GM19025 (cell line): ENCODE measurements at regions not wholly inside any gene's neighbourhood (a gene's known extent, or its start where the extent isn't known, plus 50 kb on each side); places are given as distances from the start of the nearest gene placed in this dataset.
"Not testable (repeated sequence)": the region's sequence is repeated elsewhere in the genome, so short reads cannot be mapped to it uniquely, and the experiment has no call there.

ENCODE experiments used
- ATAC-seq: cut with Tn5 transposase; IDR thresholded peaks from one replicate; pipeline ENCODE4 v1.9.1; 2021; ENCODE audit warnings: mild to moderate bottlenecking, low read depth, moderate library complexity; ENCODE audit not compliant: unreplicated experiment

DNA sequence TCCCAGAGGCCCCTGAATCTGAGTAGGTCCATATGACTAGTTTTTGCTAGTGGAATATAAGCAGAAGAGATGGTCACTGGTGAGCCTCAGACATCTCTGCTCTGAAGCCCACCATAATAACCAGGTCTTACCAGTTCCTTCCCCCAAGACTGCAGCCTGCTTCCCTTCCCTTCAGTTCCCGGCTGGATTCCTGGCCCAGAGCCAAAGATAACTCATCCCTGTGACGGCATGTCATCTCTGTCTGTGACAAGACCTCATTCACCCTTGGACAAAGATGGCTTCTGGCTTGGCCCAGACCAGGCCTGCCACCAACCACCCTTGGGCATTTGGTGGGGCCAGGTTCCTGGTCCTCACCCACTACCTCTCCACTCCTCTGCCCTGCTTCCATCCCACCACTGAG lies 145.5 kb upstream of the TOP1 start:
- no peak for ATAC-seq

DNA sequence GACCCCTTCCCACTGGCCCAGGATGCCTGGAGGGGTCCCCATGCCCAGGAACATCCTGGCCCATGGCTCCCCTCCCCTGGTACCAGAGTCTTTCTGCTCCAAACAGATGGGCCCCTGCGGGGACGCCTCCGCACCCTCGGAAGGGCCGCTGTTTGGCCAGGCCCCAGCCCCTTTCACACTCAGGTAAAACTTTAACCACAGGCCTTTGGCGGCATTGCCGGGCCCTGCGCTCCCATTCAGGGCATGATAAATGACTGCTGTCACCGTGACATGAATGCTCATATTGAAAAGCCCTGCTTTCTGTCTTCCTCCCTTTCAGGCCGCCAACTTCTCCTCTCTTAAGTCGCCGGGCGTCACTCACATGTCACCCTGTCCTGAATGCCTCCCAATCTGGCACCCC lies 141.5 kb upstream of the TOP1 start:
- ATAC-seq, result no peak

DNA sequence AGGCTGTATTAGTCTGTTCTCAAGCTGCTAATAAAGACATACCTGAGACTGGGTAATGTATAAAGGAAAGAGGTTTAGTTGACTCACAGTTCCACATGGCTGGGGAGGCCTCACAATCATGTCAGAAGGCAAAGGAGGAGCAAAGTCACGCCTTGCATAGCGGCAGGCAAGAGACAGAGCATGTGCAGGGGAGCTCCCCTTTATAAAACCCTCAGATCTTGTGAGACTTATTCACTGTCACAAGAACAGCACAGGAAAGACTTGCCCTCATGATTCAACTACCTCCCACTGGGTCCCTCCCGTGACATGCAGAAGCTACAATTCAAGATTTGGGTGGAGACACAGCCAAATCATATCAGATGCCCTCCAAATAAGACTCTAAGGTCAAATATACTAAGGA lies 139.4 kb upstream of the TOP1 start:
- not testable (repeated sequence) for ATAC-seq

DNA sequence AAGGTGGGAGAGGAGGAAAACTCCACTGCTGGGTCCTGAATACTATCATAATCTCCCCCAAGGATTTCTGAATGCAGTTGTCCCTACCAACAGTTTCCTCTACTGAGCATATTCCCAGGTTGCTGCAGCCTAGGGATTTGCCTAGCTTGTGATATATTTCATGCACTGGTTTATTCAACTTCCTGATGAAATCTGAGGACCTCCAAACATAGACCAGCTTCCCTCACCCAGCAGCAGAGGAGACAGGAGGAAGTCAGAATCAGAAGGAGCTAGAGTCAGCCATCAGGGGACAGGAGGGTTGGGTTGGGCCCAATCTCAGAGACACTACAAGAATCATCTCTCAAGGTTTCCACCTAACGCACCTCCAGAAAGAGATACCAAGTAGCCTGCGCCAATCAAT lies 138.4 kb upstream of the TOP1 start:
- ATAC-seq, result no peak

DNA sequence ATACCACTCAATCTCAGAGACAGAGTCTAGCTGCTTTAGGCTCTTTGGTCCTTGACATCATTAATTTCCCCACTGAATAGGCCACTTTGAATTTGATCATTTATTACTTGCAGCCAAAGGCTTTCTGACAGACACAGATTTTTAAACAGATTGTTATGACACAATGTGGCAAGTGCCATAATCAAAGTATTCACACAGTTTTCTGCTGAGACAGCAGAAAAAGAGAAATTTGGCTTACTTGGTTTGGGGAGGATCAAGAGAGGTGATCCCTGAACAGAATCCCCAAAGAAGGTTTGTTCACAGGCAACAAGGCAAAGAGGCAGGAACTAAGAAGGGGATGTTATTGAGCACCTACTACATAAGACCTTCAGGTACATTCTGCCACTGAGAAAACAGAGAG lies 138.0 kb upstream of the TOP1 start:
- no peak for ATAC-seq

DNA sequence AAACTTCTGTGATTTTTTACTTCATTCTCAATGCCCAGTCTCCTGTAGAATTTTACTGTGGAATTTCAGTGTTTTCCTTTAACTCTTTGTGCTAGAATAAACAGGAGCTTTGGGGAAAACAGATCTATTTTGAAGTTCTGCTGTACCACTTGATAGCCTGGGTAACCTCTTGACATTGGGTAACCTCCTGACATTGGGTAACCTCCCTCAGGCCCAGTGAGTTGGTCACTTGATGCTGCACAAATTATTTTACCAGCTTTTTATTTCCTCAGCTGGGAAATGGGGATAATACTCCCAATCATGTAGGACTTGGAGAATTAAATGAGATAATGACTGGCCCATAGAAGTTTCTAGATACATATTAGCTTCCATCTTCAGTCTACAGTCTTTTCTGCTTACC lies 137.3 kb upstream of the TOP1 start:
- ATAC-seq, result no peak

DNA sequence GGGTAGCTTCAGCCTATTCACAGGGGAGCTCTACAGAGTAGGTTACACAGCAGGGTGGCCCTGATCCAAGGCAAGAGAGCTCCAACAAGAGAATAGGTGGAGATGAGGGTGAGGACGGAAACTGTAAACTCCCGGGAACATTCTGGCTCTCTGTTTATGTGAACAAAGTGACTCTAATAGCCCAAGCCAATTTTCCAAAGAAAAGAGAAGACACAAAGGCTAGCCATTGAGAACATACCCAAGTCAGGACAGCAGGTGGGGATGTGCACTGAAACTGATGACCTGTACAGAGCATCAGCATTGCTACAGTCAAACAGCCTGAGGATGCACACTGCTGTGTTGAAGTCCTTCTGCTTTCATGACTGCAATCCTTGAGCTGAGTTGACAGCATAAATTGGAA lies 136.0 kb upstream of the TOP1 start:
- ATAC-seq, result no peak

DNA sequence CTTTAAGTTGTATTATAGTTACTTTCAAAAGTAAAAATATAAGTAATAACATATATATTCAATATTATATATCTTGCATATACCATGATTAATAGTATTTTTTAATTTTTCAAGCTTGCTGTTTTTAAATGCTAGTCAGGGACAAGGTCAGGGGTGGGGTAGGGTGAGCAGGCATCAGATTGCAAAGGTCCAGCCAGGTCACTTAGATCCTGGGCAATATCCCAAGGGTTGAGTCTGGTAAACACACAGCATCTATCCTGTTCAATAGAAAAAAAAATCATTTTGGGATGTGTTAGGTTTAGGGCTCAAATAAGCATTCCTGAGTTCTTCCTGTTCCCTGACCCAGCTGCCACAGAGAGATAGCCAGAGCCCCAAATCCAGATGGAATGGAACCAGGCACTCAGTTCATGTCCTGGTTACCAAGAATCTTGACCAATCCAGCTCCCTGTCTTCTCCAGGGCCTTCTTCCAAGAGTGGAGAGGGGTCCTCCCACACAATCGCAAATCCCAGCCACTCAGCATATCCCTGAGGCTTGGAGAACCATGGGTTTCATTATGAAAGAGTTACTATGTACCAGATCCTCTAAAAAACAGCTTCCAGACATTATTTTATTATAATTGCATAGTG lies 134.9 kb upstream of the TOP1 start:
- no peak for ATAC-seq

DNA sequence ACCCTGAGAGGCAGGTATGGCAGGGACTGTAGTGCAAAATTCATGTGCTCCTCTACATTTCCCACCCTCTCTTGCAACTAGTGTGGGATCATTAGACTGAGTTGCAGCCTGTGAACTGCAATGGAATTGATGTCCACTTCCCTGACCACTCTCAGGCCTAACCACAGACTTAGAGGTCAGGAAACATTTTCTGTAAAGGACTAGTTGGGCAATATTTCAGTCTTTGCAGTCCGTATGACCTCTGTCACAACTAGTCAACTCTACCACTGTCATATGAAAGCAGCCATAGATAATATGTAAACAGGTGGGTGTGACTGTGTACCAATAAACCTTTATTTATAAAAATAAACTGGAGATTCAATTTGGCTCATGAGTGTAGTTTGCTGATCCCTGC lies 134.4 kb upstream of the TOP1 start:
- no peak for ATAC-seq

DNA sequence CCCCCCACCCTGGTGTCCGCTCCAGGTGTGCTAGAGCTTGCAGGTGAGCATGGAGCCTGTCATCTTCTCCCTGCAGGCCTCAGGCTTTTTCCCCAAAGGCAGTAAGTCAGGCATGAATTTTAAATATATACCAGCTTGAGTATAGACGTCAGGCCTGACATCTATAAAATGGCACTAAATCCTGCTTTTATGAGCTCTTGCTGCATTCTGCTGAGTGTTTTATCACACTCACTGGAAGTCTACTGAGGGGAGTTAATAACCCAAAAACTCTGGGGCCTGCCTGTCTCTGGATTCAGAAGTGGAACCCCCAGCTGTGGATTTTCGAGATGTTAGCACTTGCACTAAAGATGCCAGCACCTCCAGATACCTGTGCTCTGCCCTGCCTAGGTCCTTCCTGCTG lies 133.4 kb upstream of the TOP1 start:
- ATAC-seq, result no peak

DNA sequence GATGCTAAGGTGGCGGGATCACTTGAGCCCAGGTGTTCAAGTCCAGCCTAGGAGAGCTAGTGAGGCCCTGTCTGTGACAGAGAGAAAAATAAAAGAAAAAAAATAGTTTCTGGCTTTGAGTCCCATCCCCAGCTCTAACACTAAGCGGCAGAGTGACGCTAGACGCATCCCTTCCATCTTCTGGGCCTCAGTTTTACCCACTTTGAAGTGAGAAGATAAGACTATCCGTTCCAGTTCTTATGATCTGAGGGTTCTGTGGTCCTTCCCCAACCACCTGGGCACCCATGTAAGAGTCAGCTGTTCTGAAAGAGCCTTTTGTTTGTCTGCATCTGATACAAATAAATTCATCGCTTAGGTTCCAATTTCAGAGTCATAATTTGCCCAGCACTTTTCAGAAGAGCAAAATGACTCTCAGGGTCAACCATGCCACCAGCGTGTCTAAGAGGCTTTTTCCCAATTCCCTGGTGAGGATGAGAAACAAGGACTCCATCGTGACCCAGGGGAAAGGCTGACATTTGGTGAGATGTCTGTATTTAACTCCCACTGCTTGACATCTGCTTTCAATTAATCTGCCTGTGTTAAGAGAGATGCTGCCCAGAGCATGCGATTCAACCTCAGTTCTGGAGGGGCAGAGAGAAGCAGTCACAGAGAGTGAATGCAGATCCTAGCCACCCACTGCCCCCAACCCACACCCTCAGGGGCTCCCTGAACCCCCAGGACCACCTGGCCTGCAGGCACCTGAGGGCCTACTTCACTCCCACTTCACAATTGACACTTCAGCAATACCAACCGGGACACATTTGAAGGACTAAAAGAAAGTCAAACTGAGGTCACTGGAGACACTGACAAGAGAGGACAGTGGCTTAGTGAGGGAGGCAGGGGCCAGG lies 131.6 kb upstream of the TOP1 start:
- ATAC-seq, result no peak

DNA sequence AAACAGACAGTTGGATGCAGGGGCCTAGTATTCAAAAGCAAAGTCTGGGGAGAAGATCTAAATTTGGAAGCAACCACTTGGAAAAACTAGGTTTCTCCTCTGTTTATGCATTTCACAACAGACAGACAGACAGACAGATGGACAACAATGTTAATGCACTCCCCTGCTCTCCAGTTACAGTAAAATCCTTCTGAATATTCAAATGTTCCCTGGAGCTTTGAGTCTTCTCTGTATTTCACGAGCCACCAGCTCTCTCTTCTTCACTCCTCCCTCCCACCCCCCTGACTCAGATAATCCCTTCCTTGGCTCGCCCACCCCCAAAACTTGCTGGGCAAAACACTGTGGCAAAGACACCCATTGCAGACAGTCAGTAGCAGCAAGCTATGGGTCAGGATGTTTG lies 129.3 kb upstream of the TOP1 start:
- no peak for ATAC-seq

DNA sequence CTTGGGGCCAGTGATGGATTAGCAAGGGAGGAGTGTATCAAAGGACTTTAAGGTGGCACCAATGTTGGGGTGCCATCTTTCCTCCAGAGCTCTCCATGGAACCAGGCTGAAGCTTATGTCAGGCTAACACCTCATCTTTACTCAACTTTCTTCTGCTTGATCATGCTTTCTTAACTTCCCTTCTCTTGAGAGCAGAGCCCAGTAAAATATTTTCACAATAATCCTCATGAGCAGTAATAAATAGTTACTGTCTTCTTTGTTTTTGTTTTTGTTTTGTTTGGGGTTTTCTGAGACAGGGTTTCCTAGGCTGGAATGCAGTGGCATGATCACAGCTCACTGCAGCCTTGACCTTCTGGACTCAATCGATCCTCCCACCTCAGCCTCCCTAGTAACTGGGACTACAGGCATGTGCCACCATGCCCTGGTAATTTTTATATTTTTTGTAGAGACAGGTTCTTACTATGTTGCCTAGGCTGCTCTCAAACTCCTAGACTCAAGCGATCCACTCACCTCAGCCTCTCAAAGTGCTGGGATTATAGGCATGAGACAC lies 127.9 kb upstream of the TOP1 start:
- ATAC-seq, result no peak

DNA sequence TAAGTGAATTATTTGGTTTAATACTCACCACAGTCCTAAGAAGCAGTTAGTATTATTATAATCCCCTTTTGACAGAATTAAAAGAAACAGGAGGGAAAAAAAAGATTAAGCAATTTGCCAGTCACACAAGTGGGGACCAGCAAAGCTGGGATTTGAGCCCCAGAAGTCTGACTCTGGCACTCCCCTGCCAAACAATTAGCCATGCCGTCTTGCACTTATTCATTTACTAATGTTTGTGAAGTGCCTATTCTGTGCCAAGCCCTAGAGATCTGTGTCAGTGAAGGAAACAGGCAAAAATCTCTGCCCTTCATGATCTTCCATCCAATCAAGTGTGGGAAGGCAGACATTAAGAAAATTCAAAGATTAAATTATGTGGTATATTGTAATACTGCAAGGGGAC lies 126.0 kb upstream of the TOP1 start:
- ATAC-seq, result no peak

DNA sequence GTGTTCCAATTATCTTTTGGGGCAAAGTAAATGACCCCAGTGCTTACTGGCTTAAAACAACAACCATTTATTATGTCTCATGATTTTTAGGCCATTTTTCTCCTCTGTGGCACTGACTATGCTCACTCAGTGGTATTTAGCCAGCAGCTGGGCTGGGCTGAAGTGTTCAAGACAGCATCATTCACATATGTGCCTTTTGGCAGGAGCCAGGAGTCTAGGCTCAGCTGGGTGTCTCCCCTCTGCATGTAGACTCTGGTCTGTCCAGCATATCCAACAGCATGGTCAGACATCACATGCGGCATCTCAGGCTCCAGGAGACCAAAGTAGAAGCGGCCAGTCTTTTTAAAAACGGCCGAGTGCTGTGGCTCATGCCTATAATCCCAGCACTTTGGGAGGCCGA lies 120.3 kb upstream of the TOP1 start:
- ATAC-seq, result no peak

DNA sequence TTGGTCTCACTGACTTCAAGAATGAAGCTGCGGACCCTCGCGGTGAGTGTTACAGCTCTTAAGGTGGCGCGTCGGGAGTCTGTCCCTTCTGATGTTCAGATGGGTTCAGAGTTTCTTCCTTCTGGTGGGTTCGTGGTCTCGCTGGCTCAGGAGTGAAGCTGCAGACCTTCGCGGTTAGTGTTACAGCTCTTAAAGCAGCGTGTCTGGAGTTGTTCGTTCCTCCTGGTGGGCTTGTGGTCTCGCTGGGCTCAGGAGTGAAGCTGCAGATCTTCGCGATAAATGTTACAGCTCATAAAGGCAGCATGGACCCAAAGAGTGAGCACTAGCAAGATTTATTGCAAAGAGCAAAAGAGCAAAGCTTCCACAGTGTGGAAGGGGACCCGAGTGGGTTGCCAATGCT lies 119.1 kb upstream of the TOP1 start:
- not testable (repeated sequence) for ATAC-seq

DNA sequence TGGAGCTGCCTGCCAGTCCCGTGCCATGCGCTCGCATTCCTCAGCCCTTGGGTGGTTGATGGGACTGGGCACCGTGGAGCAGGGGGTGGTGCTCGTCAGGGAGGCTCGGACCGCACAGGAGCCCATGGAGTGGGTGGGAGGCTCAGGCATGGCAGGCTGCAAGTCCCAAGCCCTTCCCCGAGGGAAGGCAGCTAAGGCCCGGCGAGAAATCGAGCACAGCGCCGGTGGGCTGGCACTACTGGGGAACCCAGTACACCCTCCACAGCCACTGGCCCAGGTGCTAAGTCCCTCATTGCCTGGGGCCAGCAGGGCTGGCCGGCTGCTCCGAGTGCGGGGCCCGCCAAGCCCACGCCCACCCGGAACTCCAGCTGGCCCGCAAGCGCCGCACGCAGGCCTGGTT lies 118.2 kb upstream of the TOP1 start:
- ATAC-seq, result not testable (repeated sequence)

DNA sequence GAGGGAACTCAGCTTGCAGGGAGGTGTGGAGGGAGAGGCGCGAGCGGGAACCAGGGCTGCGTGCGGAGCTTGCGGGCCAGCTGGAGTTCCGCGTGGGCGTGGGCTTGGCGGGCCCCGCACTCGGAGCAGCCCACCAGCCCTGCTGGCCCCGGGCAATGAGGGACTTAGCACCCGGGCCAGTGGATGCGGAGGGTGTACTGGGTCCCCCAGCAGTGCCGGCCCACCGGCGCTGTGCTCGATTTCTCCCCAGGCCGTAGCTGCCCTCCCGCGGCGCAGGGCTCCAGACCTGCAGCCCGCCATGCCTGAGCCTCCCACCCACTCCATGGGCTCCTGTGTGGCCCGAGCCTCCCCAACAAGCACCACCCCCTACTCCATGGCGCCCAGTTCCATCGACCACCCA lies 117.5 kb upstream of the TOP1 start:
- not testable (repeated sequence) for ATAC-seq

DNA sequence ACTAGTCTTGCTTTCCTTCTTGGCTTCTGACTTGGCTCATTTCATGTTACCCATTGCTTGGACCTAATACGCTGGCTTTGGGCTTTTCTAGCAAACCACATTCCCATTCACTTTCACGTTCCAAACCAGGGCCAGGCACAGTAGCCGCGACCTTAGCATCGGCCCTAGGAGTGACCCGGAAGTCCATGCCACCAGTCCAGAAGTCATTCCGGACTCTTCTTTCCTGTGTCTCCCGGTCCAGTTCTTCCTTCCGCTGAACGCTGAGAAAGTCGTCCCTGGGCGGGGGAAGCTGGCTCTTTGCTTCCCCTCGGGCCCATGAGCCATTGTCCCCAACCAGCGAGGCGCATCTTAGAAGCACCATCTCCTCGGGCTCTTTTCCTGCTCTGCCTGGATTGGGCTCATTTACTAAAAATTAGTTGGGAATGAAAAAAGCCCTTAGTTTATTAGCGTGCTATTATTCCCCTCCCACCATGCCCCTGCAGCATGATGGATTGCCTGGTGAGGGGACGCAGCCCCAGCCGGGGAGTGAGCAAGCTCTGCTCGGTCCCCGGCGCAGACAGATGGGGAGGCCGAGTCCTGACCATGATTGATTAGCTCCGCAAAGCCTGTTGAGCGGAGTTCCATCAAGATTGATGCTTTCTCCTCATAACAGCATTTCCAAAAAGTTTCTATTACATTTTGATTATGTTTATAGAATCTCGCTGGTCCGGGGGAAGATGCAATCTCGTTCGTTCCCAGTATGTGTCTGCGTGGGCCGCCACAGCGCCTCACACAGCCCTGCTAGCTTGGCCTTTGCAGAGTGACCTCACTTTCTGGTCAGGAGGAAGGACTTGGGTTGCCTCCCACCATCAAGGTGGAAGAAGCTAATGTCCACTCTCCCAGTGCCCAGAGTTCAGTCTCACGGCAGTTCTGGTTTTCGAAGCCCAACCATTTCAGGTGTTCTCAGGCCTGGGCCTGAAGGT lies 115.1 kb upstream of the TOP1 start:
- no peak for ATAC-seq

DNA sequence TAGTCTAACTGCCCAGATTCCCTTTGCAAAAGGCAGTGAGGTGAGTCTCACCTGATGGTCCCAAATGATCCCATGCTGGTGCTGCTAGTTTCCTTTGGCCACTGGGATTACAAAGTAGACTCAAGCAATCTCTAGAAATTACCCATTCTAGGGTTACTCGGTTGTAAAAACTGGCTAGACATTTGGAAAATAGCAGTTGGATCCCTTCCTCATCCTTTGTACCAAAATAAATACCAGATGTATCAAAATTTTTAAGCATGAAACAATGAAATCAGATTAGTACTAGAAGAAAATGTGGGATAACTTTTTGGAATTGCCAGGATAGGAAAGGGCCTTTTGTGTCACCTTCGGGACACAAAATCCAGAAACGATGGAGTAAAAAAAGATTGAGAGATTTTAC lies 112.9 kb upstream of the TOP1 start:
- ATAC-seq, result no peak

DNA sequence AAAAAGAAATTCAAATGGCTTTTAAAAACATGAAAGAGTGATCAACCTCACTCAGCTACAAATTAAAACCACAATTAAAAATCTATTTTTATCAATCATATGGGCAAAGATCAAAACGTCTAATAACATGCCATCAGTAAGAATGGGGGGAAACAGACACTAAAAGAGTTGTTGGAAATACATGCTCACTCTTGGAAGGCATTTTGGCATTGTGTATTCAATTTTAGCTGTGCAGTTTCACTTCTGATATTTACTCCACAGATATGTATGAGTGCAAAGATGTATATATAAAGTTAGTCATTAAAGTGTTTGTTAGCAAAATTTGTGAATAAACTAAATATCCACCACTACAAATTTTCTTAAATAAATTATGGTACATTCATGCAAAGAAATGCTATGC lies 112.3 kb upstream of the TOP1 start:
- no peak for ATAC-seq
